DND-41 (cell line): ENCODE measurements at regions not wholly inside any gene's neighbourhood (a gene's known extent, or its start where the extent isn't known, plus 50 kb on each side); places are given as distances from the start of the nearest gene placed in this dataset.

Experiments
- ATAC-seq: fragments of 200-7000 bp; cut with Tn5 transposase; 3 replicates; pipeline ENCODE4 v1.9.1; 2021; ENCODE audit warnings: low read depth; ENCODE audit not compliant: insufficient read depth
- DNase-seq: peaks from one replicate; pipeline ENCODE4 v3.0.0-alpha.2; 2020
- H2AFZ ChIP-seq: 2 replicates; pipeline ENCODE4 v1.6.0; 2012; ENCODE audit warnings: low read depth, low read length
- H3K27ac ChIP-seq: 2 replicates; pipeline ENCODE4 v1.5.1; 2012; ENCODE audit warnings: low read length, inconsistent platforms
- H3K27me3 ChIP-seq: fragments of 200-600 bp; sonication (generic); 2 replicates; pipeline ENCODE4 v1.6.0; 2012; ENCODE audit warnings: low read length, mild to moderate bottlenecking, inconsistent platforms; ENCODE audit not compliant: insufficient read depth, poor library complexity
- H3K36me3 ChIP-seq: 2 replicates; pipeline ENCODE4 v1.5.1; 2012; ENCODE audit warnings: low read length, inconsistent platforms; ENCODE audit not compliant: insufficient read depth
- H3K4me1 ChIP-seq: 2 replicates; pipeline ENCODE4 v1.5.1; 2012; ENCODE audit warnings: mild to moderate bottlenecking, low read length; ENCODE audit not compliant: insufficient read depth
- H3K4me2 ChIP-seq: 2 replicates; pipeline ENCODE4 v1.6.0; 2012; ENCODE audit warnings: mild to moderate bottlenecking, moderate library complexity, low read length, inconsistent platforms; ENCODE audit not compliant: insufficient read depth
- H3K4me3 ChIP-seq, 2 experiments: fragments of 200-600 bp in 1 of 2; shearing (Covaris generic) in 1 of 2; 2 replicates each; pipeline ENCODE4 v1.5.1; 2012 to 2016; ENCODE audit warnings: inconsistent platforms in 2 of 2, low read length in 2 of 2, mild to moderate bottlenecking in 2 of 2, low read depth in 1 of 2, moderate library complexity in 1 of 2
- H3K79me2 ChIP-seq: 2 replicates; pipeline ENCODE4 v1.6.0; 2012; ENCODE audit warnings: low read length, inconsistent platforms; ENCODE audit not compliant: insufficient read depth
- H3K9ac ChIP-seq: 2 replicates; pipeline ENCODE4 v1.6.0; 2012; ENCODE audit warnings: low read depth, mild to moderate bottlenecking, inconsistent platforms, low read length, moderate library complexity
- H3K9me3 ChIP-seq: 2 replicates; pipeline ENCODE4 v1.5.1; 2012; ENCODE audit warnings: low read length, moderate library complexity, mild to moderate bottlenecking, inconsistent platforms; ENCODE audit not compliant: insufficient read depth, severe bottlenecking
- H4K20me1 ChIP-seq: 2 replicates; pipeline ENCODE4 v1.6.0; 2012; ENCODE audit warnings: low read length; ENCODE audit not compliant: insufficient read depth
- CTCF ChIP-seq: IDR thresholded peaks from 2 replicates; pipeline ENCODE4 v1.5.1; 2012; ENCODE audit warnings: borderline replicate concordance, low read length, moderate library complexity, mild to moderate bottlenecking; ENCODE audit not compliant: poor library complexity, severe bottlenecking; ENCODE audit errors: extremely low read depth
- EZH2 ChIP-seq: IDR thresholded peaks from 3 replicates; pipeline ENCODE4 v1.6.1; 2012; ENCODE audit warnings: borderline replicate concordance, low read depth, mild to moderate bottlenecking, moderate library complexity, low read length, inconsistent platforms; ENCODE audit not compliant: severe bottlenecking

GRCh38 chr7:153188630-153189029 is 429.1 kb downstream of the ACTR3B start:
- H3K4me3 ChIP-seq: no peak overlapping the region
- no peaks in the 10 kb centered on the region for H3K9me3 ChIP-seq
- H3K4me2 ChIP-seq: no peak overlapping the region
- no peak for ATAC-seq
- H3K9ac ChIP-seq: no peak overlapping the region
- H4K20me1 ChIP-seq: no peaks in the 10 kb centered on the region
- no peak for DNase-seq
- H3K27ac ChIP-seq: no peak overlapping the region
- H3K4me1 ChIP-seq: no peaks in the 10 kb centered on the region
- no peaks in the 10 kb centered on the region for H3K79me2 ChIP-seq
- no peak overlapping the region for H2AFZ ChIP-seq
- TF ChIP-seq EZH2 (no peak), CTCF (no peak)
- H3K36me3 ChIP-seq: no peaks in the 10 kb centered on the region
- no peaks in the 10 kb centered on the region for H3K27me3 ChIP-seq

- no peak overlapping the region for H3K4me3 ChIP-seq
- DNase-seq (peak; percentile 24), ATAC-seq (no peak)
- no peaks in the 10 kb centered on the region for H3K27me3 ChIP-seq
- H3K4me1 ChIP-seq: no peaks in the 10 kb centered on the region
- TF ChIP-seq EZH2 (no peak), CTCF (no peak)
- no peaks in the 10 kb centered on the region for H3K36me3 ChIP-seq
- H3K79me2 ChIP-seq: no peaks in the 10 kb centered on the region
- H3K9me3 ChIP-seq: no peaks in the 10 kb centered on the region
- H2AFZ ChIP-seq: no peak overlapping the region
- H3K9ac ChIP-seq: no peak overlapping the region
- no peak overlapping the region for H3K27ac ChIP-seq
- H4K20me1 ChIP-seq: no peaks in the 10 kb centered on the region
- H3K4me2 ChIP-seq: no peak overlapping the region
Observed at GRCh38 chr7:153190452-153190851, 430.9 kb downstream of the ACTR3B start.

- TF ChIP-seq CTCF (no peak), EZH2 (no peak)
- H3K27me3 ChIP-seq: no peaks in the 10 kb centered on the region
- H3K36me3 ChIP-seq: no peaks in the 10 kb centered on the region
- ATAC-seq: no peak
- DNase-seq: no peak
- H3K27ac ChIP-seq: no peak overlapping the region
- H3K9me3 ChIP-seq: no peaks in the 10 kb centered on the region
- no peaks in the 10 kb centered on the region for H3K79me2 ChIP-seq
- H3K9ac ChIP-seq: no peak overlapping the region
- no peaks in the 10 kb centered on the region for H3K4me1 ChIP-seq
- no peaks in the 10 kb centered on the region for H4K20me1 ChIP-seq
- no peak overlapping the region for H2AFZ ChIP-seq
- no peak overlapping the region for H3K4me3 ChIP-seq
- H3K4me2 ChIP-seq: no peak overlapping the region
Observed at GRCh38 chr7:153190986-153191385, 431.4 kb downstream of the ACTR3B start.

GRCh38 chr7:153193144-153193595 is 433.6 kb downstream of the ACTR3B start:
- DNase-seq (no peak), ATAC-seq (no peak)
- H3K27ac ChIP-seq: no peak overlapping the region
- no peak overlapping the region for H2AFZ ChIP-seq
- H3K36me3 ChIP-seq: no peaks in the 10 kb centered on the region
- no peak overlapping the region for H3K4me2 ChIP-seq
- no peak overlapping the region for H3K4me3 ChIP-seq
- H3K9ac ChIP-seq: no peak overlapping the region
- no peaks in the 10 kb centered on the region for H3K9me3 ChIP-seq
- H3K27me3 ChIP-seq: no peaks in the 10 kb centered on the region
- TF ChIP-seq EZH2: no peak
- TF ChIP-seq CTCF: peak; percentile 36
- no peaks in the 10 kb centered on the region for H3K79me2 ChIP-seq
- no peaks in the 10 kb centered on the region for H3K4me1 ChIP-seq
- H4K20me1 ChIP-seq: no peaks in the 10 kb centered on the region
